Ascending aorta (tissue), 2 donors: ENCODE measurements at regions not wholly inside any gene's neighbourhood (a gene's known extent, or its start where the extent isn't known, plus 50 kb on each side); places are given as distances from the start of the nearest gene placed in this dataset.

Experiments used
- DNase-seq, 2 donors: peaks; one replicate each; pipeline ENCODE4 v3.0.0-alpha.2; 2019; ENCODE audit warnings: low spot score in 2 of 2
- H3K27ac ChIP-seq, 2 donors: fragments of 200-600 bp; sonication (generic); one replicate each; pipeline ENCODE4 v1.5.1; 2016 to 2017; ENCODE audit warnings: mild to moderate bottlenecking in 1 of 2
- H3K27me3 ChIP-seq: fragments of 200-600 bp; sonication (generic); one replicate; pipeline ENCODE4 v1.5.1; 2017
- H3K36me3 ChIP-seq, 2 donors: fragments of 200-600 bp; sonication (generic); one replicate each; pipeline ENCODE4 v1.5.1; 2016
- H3K4me1 ChIP-seq, 2 donors: fragments of 200-600 bp; sonication (generic); one replicate each; pipeline ENCODE4 v1.5.1; 2016 to 2017; ENCODE audit warnings: mild to moderate bottlenecking in 1 of 2
- H3K4me3 ChIP-seq, 2 donors: fragments of 200-600 bp; sonication (generic); one replicate each; pipeline ENCODE4 v1.5.1; 2016 to 2017; ENCODE audit warnings: mild to moderate bottlenecking in 1 of 2
- H3K9me3 ChIP-seq, 2 donors: fragments of 200-600 bp; sonication (generic); one replicate each; pipeline ENCODE4 v1.5.1; 2016
- intact Hi-C: fragments of 100-400 bp; cut with DNase I; formaldehyde crosslinking; loops from one replicate; pipeline ENCODE4 v1.15.1; 2023
- TF ChIP-seq, protein P1 (sequence below), 3 experiments: fragments of 200-600 bp in 2 of 3; fragments of 450-650 bp in 1 of 3; sonication (generic) in 2 of 3; IDR thresholded peaks; one replicate each; pipeline ENCODE4 v1.5.1; 2016 to 2019; ENCODE audit warnings: antibody characterized with exemption in 3 of 3, mild to moderate bottlenecking in 1 of 3, moderate library complexity in 1 of 3

DNA sequence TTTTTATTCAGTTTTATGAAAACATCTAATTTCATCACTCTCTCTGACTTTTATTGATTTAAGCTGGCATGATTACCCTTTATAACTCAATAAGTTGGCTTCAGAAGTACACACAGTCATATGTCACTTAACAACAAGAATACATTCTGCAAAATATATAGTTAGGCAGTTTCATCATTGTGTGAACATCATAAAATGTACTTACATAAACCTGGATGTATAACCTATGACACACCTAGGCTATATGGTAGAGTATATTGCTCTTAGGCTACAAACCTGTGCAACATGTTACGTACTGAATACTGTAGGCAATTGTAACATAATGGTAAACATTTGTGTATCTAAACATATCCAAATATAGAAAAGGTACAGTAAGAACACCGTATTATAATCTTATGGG lies 362.2 kb upstream of the BTBD3 start:
- H3K27me3 ChIP-seq = no peaks in the 10 kb centered on the region
- TF ChIP-seq, protein P1, sequence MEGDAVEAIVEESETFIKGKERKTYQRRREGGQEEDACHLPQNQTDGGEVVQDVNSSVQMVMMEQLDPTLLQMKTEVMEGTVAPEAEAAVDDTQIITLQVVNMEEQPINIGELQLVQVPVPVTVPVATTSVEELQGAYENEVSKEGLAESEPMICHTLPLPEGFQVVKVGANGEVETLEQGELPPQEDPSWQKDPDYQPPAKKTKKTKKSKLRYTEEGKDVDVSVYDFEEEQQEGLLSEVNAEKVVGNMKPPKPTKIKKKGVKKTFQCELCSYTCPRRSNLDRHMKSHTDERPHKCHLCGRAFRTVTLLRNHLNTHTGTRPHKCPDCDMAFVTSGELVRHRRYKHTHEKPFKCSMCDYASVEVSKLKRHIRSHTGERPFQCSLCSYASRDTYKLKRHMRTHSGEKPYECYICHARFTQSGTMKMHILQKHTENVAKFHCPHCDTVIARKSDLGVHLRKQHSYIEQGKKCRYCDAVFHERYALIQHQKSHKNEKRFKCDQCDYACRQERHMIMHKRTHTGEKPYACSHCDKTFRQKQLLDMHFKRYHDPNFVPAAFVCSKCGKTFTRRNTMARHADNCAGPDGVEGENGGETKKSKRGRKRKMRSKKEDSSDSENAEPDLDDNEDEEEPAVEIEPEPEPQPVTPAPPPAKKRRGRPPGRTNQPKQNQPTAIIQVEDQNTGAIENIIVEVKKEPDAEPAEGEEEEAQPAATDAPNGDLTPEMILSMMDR (IDR thresholded peaks at IDR 0.05) = no peak
- H3K9me3 ChIP-seq = no peaks in the 10 kb centered on the region
- no peak for DNase-seq
- no peak overlapping the region for H3K27ac ChIP-seq
- H3K36me3 ChIP-seq = no peaks in the 10 kb centered on the region
- H3K4me3 ChIP-seq = no peak overlapping the region
- H3K4me1 ChIP-seq = no peaks in the 10 kb centered on the region
- intact Hi-C loops = no loop called here

DNA sequence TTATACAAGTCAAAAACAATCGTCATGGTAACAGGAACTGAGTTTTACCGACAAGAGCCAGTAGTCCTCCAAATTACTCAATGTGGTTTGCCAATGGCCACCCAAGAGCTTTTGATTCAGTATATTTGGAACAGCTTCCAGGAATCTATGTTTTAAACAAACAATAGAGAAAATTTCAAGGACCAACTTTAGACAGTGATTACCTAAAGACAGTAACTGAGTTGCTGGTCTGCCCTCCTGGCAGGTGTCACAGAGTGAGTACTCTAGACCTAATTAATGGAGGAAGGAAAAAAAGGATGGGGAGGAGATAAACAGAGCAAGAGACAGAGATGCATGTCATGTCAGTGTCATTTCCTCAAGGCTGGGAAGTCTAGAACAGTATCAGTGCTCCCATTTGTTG lies 361.3 kb upstream of the BTBD3 start:
- H3K4me3 ChIP-seq = no peak overlapping the region
- no peaks in the 10 kb centered on the region for H3K36me3 ChIP-seq
- no peak for DNase-seq
- H3K9me3 ChIP-seq = no peaks in the 10 kb centered on the region
- intact Hi-C loops = no loop called here
- TF ChIP-seq, protein P1 (IDR thresholded peaks at IDR 0.05) = no peak
- H3K27me3 ChIP-seq = no peaks in the 10 kb centered on the region
- H3K4me1 ChIP-seq = no peaks in the 10 kb centered on the region
- no peak overlapping the region for H3K27ac ChIP-seq

DNA sequence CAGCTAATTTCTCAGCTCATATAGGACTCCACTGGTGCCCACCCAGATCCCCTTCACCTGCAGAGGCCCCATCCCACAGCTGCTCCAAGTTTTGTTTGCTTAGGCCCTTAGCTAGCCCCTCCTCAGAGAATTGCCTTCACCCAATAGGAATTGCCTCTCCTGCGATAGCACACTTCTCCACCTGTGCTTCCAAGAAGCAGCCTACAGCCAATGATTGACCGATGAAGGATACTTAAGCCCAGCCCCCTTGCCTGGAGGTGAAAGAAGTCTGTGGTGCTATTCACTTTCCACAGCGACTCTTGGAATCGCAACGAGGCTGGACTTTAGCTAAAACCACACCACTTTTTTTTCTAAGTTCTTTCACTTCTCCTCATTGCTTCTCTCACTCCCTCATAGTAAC lies 353.2 kb upstream of the BTBD3 start:
- no peak overlapping the region for H3K27ac ChIP-seq
- no peaks in the 10 kb centered on the region for H3K4me1 ChIP-seq
- intact Hi-C loops = no loop called here
- H3K27me3 ChIP-seq = no peaks in the 10 kb centered on the region
- no peak overlapping the region for H3K4me3 ChIP-seq
- TF ChIP-seq, protein P1 (IDR thresholded peaks at IDR 0.05) = no peak
- no peaks in the 10 kb centered on the region for H3K9me3 ChIP-seq
- no peaks in the 10 kb centered on the region for H3K36me3 ChIP-seq
- no peak for DNase-seq

DNA sequence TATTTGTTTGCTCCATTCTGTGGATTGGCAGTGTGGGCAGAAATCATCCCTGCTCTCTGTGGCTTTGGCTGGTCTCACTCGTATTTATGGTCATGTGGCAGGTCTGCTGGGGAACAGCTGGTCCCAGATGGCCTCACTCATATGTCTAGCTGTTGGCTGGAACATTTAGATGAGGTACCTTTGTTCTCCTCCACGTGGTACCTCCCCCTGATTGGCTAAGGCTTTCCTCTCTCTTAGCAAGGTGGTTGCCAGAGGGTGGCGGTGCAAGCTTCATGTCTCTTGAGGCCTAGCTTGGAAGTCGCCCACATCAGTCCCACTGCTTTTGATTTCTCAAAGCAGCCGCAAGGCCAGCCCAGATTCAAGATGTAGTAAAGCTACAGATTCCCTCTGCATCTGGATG lies 348.5 kb upstream of the BTBD3 start:
- Histone ChIP-seq H3K9me3 (no peaks in the 10 kb centered on the region), H3K27me3 (no peaks in the 10 kb centered on the region), H3K4me3 (no peak overlapping the region), H3K4me1 (no peaks in the 10 kb centered on the region), H3K27ac (no peak overlapping the region), H3K36me3 (no peaks in the 10 kb centered on the region)
- intact Hi-C loops = no loop called here
- DNase-seq = no peak
- TF ChIP-seq, protein P1 (IDR thresholded peaks at IDR 0.05) = no peak

DNA sequence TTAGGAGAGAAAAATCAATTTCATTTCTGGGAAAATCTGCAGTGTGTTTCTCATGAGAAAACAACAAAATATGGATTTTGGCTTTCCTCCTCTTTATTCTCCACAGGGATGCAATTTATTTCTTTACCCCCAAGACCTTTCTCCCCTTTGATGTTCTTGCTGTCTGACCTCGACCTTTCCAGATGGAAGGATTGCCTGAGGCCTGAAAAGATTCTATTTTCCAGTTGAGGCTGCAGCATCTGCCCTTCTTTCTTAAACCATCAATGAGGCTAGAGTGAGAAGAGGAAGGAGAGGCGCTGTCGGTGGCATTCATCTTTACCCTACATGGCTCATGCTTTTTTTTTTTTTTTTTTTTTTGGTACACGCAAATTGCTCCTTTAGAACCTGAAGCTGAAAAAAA lies 344.2 kb upstream of the BTBD3 start:
- Histone ChIP-seq H3K9me3 (no peaks in the 10 kb centered on the region), H3K4me3 (no peak overlapping the region), H3K4me1 (no peaks in the 10 kb centered on the region), H3K27ac (no peak overlapping the region), H3K36me3 (no peaks in the 10 kb centered on the region), H3K27me3 (no peaks in the 10 kb centered on the region)
- TF ChIP-seq, protein P1 (IDR thresholded peaks at IDR 0.05) = no peak
- no peak for DNase-seq
- intact Hi-C loops = no loop called here

DNA sequence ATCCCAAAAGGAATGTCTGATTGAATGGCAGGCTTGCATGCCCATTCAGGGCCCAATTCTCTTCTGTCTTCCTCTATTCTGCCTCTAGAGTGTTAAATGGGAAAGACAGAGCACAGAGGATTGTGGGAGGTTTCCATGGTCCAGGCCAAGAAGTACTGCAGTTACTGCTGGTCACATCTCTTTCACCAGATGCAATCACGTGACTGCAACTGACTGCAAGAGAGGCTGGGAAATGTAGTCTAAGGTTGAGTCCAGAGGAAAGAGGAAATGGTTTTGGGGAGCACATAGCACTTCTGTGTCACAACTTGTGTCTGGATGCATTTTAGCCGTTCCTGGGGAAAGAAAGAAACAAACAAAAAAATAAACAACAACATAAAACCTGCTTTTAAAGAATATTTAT lies 336.4 kb upstream of the BTBD3 start:
- H3K27me3 ChIP-seq = no peaks in the 10 kb centered on the region
- intact Hi-C loops = no loop called here
- TF ChIP-seq, protein P1 (IDR thresholded peaks at IDR 0.05) = no peak
- H3K27ac ChIP-seq = no peak overlapping the region
- H3K9me3 ChIP-seq = no peaks in the 10 kb centered on the region
- no peaks in the 10 kb centered on the region for H3K4me1 ChIP-seq
- no peak for DNase-seq
- H3K4me3 ChIP-seq = no peak overlapping the region
- no peaks in the 10 kb centered on the region for H3K36me3 ChIP-seq
